ENCODE measurements at regions not wholly inside any gene's neighbourhood (a gene's known extent, or its start where the extent isn't known, plus 50 kb on each side); places are given as distances from the start of the nearest gene placed in this dataset.

GRCh38 chr5:155794795-155795194, 532.2 kb upstream of the SGCD start:
- TF ChIP-seq CTCF (IDR thresholded peaks at IDR 0.05) (no peak), POLR2A (IDR thresholded peaks at IDR 0.05) (no peak)
